Stimulated activated naive CD8-positive, alpha-beta T cell treated with anti-CD3 and anti-CD28 coated beads, Interleukin-15, Interleukin-2, amounts not matched to agents 100 ng/mL and 50 ng/mL, for 24 hours (primary cell): ENCODE measurements at regions not wholly inside any gene's neighbourhood (a gene's known extent, or its start where the extent isn't known, plus 50 kb on each side); places are given as distances from the start of the nearest gene placed in this dataset.

Experiments
- H3K27ac Mint-ChIP-seq: one replicate; pipeline ENCODE4 v1.8.0; 2021; ENCODE audit warnings: mild to moderate bottlenecking, mixed read lengths
- H3K27me3 Mint-ChIP-seq: one replicate; pipeline ENCODE4 v1.8.0; 2021; ENCODE audit warnings: mixed read lengths
- H3K36me3 Mint-ChIP-seq: one replicate; pipeline ENCODE4 v1.8.0; 2021; ENCODE audit warnings: low read depth, mixed read lengths
- H3K4me1 Mint-ChIP-seq: one replicate; pipeline ENCODE4 v1.8.0; 2021; ENCODE audit warnings: low read depth, mixed read lengths
- H3K4me3 Mint-ChIP-seq: one replicate; pipeline ENCODE4 v1.8.0; 2021; ENCODE audit warnings: mild to moderate bottlenecking, mixed read lengths
- H3K9me3 Mint-ChIP-seq: one replicate; pipeline ENCODE4 v1.8.0; 2021; ENCODE audit warnings: mixed read lengths

DNA sequence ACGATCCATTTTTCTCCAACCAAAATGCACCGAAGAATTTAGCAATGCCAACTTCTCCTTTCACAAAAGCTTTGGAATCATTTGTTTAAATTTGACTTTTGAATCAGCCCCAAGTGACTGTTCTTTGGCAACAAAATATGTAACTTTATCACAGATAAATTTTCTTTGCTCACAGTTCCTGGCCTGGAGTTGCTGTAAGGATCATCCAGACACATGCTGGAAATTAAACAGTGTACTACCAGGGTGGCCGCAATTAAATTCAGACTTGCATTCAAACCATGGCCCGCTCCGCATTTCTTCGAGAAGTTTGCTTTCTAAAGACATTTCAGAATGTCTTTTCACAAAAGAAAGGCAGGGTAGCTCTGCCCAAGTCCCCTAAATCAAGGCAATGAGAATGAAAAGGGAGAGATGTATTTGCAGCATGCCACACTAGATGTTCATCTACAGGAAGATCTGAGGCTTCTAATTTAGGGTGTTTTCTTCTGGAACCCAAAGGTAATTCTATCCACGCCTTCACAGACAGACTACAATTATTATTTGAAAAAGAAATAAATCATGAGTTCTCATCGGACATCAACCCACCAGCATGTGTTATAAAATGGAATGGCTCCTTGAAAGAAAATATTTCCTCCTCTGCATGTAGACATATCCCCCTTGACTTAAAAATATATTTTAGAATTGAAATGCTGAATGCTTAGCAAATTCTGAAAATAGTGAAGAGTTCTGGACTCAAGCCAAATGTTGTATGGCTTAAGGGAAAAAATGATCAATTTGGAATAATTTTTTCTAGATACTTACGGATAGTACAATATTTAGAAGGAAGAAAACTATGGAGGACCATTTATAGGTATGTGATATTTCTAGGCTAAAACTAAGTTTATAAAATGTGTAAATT is 189.7 kb upstream of the BLID start:
- peaks cover 5% of the 10 kb centered on the region for H3K27me3 Mint-ChIP-seq
- H3K9me3 Mint-ChIP-seq = no peaks in the 10 kb centered on the region
- no peak overlapping the region for H3K4me3 Mint-ChIP-seq
- no peaks in the 10 kb centered on the region for H3K4me1 Mint-ChIP-seq
- no peak overlapping the region for H3K27ac Mint-ChIP-seq
- no peaks in the 10 kb centered on the region for H3K36me3 Mint-ChIP-seq

DNA sequence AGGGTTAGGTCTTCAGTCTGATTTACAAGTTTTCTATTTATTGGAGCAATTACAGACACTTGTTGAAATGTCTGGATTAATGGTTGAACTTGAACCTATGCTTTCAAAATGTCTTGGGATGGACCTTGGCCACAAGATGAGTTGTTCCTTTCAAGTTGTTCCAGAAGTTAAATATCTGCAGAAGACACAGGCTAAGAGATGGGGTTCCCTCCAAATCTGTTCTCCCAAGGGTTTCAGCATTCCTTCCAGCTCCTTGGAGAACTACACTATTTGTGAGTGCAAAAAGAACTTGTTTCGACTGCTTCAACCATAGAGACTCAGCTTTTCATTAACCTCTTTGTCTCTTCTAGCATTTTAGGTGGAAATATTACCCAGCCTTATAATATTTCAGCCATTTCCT is 189.0 kb upstream of the BLID start:
- H3K27ac Mint-ChIP-seq = no peak overlapping the region
- no peak overlapping the region for H3K4me3 Mint-ChIP-seq
- H3K4me1 Mint-ChIP-seq = no peaks in the 10 kb centered on the region
- H3K36me3 Mint-ChIP-seq = no peaks in the 10 kb centered on the region
- H3K9me3 Mint-ChIP-seq = no peaks in the 10 kb centered on the region
- H3K27me3 Mint-ChIP-seq = peaks cover 5% of the 10 kb centered on the region

DNA sequence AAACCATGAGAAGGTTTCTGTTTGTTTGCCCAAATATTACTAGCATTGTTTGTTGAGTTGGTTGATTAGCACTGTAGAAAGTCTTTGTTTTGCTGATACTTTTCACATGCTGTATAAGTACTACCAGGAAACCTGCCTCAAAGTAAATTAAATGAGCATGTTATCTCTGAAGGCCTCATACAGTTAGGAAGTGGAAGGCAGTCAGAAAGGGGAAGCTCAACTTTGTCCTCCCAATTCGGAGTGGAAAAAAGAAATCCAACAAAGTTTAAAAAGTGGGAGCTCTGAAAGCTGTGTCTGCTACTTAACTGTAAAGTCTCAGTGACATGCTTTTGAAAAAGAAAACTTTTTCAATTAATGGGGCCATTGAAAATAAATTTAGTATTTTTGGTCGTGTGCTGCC is 188.3 kb upstream of the BLID start:
- Mint-ChIP-seq H3K4me1 (no peaks in the 10 kb centered on the region), H3K27me3 (peaks cover 5% of the 10 kb centered on the region), H3K36me3 (no peaks in the 10 kb centered on the region), H3K4me3 (no peak overlapping the region), H3K9me3 (no peaks in the 10 kb centered on the region), H3K27ac (no peak overlapping the region)

DNA sequence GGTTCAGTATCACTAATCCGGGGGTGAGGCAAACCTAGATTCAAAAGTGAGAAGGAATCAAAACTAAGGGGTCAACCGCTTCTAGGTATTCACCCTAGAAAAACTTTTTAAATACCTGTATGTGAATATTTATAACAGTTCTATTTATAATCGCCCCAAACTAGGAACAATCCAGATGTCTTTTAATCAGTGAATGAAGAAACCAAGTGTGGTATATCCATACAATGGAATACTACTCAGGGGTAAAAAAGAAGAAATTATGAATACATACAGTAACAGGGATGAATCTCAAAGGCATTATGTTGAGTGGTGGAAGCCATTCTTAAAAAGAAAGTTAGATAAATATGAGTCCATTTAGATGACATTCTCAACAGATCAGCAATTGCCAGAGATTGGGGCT is 178.0 kb upstream of the BLID start:
- Mint-ChIP-seq H3K4me1 (no peaks in the 10 kb centered on the region), H3K9me3 (peaks cover 18% of the 10 kb centered on the region), H3K27ac (no peak overlapping the region), H3K27me3 (no peaks in the 10 kb centered on the region), H3K36me3 (no peaks in the 10 kb centered on the region), H3K4me3 (no peak overlapping the region)

DNA sequence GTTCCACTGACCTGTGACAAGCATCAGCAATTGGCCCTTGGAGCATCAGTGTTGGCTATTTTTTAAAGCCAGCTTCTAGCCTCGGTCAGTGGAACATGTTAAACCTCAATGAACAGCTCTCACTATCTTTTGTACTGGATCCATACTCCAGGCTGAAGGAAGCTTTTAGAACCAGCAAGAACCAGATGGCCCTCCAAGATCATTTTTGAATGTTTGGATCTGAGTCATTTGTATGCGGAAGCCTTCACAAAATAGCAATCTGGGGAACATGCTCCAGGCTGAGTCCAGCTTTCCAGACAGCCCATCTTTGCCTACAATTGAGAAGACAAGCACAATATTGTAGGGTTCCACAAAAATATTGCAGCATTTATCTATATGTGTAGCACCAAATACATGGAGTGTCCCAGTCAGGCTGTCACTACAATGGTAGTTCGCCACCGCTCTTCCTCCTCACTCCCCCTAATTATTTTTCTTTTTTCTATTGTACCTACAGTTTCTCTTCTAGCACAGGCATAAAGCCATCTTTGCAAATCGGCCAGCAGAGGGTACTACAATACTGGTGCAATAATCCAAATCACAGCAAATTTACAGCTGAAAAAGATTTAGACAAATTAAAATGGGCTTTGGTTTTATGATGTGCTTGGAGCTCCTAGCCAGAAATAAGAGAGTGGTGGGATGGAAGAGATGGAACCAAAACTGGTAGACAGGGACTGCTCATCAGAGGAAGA is 177.4 kb upstream of the BLID start:
- H3K36me3 Mint-ChIP-seq = no peaks in the 10 kb centered on the region
- no peak overlapping the region for H3K4me3 Mint-ChIP-seq
- H3K27me3 Mint-ChIP-seq = no peaks in the 10 kb centered on the region
- H3K4me1 Mint-ChIP-seq = no peaks in the 10 kb centered on the region
- H3K27ac Mint-ChIP-seq = no peak overlapping the region
- peaks cover 18% of the 10 kb centered on the region for H3K9me3 Mint-ChIP-seq

DNA sequence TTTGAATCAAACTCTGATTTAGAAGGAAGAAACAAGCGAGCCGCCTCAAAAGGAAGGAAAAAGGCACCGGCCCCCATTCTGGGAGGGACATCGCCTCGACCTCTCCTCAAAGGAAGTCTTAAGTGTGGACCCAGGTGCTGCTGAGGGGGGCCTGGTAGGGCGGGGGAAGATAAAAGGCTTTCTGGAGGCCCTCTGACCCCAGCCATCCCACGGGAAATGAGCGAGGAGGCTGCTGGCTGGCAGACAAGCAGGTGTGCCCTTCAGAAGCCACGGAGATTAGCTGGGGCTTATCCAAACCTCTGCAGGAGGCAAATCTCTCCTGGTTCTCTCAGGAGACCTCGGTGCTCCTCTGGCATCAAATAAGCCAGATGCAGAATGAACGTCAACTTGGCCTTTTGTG is 171.4 kb upstream of the BLID start:
- H3K4me1 Mint-ChIP-seq = no peaks in the 10 kb centered on the region
- H3K36me3 Mint-ChIP-seq = no peaks in the 10 kb centered on the region
- H3K4me3 Mint-ChIP-seq = no peak overlapping the region
- no peaks in the 10 kb centered on the region for H3K9me3 Mint-ChIP-seq
- no peak overlapping the region for H3K27ac Mint-ChIP-seq
- H3K27me3 Mint-ChIP-seq = peaks cover 4% of the 10 kb centered on the region

DNA sequence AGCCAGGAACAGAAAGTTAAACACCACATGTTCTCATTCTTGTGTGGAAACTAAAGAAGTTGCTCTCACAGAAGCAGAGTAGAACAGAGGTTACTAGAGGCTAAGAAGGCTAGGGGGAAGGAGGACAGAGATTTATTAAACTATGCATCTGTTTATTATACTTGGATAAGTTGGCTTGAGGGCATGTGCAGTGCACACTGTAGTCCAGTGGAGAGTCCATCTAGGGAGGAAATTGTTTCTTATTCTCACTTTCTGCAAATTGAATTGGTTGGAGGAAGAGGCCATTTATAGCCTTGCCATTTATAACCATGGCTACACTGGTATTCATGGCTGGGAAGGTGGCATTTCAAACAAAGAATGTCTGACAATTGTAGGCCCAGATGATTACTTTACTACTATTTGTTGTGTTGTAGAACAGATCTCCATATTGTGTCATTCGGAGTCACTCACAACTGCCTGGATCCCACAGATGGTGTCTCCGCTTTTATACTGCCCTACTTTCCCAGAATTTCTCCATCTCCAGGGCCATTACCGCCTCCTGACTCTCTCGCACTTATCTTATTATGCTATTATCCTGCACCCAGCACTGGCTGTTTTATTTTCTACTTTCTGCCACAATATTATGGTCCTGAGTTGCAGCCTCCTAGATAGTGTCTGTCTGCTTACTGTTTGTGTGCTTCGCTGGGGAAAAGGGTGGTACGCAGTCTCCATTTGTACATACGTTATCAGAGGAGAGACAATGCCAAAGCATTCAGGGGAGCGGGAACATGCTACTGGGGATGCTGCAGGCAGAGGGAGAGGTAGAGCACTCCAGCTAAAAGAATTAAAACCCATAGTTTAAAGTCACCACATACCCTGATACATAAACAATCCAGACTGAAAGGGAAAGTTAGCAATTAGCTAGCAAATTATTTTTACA is 169.3 kb upstream of the BLID start:
- no peaks in the 10 kb centered on the region for H3K36me3 Mint-ChIP-seq
- peaks cover 4% of the 10 kb centered on the region for H3K27me3 Mint-ChIP-seq
- no peak overlapping the region for H3K27ac Mint-ChIP-seq
- no peaks in the 10 kb centered on the region for H3K4me1 Mint-ChIP-seq
- H3K4me3 Mint-ChIP-seq = no peak overlapping the region
- no peaks in the 10 kb centered on the region for H3K9me3 Mint-ChIP-seq

DNA sequence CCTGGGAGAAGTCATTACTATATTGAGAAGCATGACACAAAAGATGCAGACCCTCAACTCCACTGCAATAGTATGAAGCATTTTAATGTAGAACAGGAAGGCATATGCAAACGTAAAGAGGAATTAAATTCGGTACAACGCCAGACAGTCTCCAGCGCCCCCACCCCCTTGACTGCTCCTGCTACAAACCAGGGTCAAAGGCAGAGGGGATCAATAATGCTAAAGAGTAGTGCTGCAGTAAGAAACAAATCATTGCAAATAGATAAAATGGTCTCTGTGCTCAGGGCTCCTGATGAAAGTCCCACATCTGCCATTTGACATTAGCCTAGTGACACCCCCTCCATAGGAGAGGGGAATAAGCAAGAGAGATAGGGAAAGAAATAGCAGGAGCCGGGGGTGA is 164.9 kb upstream of the BLID start:
- no peaks in the 10 kb centered on the region for H3K4me1 Mint-ChIP-seq
- H3K36me3 Mint-ChIP-seq = no peaks in the 10 kb centered on the region
- no peaks in the 10 kb centered on the region for H3K9me3 Mint-ChIP-seq
- no peak overlapping the region for H3K27ac Mint-ChIP-seq
- H3K27me3 Mint-ChIP-seq = no peaks in the 10 kb centered on the region
- no peak overlapping the region for H3K4me3 Mint-ChIP-seq

DNA sequence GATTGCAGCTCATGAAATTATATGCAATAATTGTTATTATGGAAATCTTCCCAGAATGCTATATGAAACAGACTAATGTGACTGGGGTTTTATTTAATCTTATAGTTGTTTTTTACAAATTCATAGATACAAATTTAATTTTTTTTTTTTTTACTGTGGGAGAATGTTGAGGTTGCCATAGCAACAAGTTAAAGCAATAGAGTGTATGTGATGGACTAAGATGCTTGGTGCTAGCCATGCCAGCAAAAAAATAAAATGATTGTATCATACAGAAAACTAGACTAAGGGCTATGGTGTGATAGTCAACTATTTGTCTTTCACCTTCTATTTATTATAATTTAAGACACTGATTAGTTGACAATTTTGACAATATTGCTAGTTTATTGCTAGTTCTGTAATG is 163.2 kb upstream of the BLID start:
- Mint-ChIP-seq H3K4me3 (no peak overlapping the region), H3K9me3 (no peaks in the 10 kb centered on the region), H3K27ac (no peak overlapping the region), H3K4me1 (no peaks in the 10 kb centered on the region), H3K36me3 (no peaks in the 10 kb centered on the region), H3K27me3 (no peaks in the 10 kb centered on the region)

DNA sequence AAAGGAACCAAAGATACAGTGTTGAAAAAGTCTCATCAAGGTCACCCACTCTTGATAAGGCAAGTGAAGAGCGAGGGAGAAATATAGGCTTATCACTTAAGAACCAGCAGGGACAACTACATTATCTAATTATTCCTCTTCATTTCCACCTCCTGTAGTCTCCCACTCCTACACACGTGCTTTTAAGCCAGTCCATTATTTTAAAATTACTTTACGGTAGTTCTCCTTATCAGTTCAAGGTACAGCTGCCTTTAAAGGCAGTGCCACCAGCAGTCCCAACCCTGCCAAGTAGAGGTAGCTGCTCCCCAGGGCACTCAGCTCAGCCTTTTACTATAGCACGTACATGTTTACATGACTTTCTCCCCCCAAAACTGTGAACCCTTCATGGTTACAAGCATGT is 161.5 kb upstream of the BLID start:
- Mint-ChIP-seq H3K36me3 (no peaks in the 10 kb centered on the region), H3K4me3 (no peak overlapping the region), H3K27me3 (no peaks in the 10 kb centered on the region), H3K9me3 (no peaks in the 10 kb centered on the region), H3K27ac (no peak overlapping the region), H3K4me1 (no peaks in the 10 kb centered on the region)

DNA sequence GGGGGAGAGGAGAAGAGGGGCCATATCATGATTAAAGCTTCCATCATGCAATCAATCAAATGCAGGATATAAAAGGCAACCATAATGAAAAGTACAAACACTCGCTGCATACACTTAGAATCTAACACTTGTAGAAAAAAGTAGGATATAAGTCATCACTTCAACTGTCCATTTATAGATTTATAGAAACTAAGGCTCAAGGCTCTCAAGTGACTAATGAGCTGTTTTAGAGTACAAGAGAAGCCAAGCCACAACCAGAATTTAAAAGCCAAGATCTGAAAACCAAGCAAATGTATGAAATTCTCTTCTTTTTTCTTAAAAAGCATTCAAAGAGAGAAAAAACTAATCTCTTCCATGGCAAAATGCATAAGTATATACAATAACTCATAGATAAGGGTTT is 160.2 kb upstream of the BLID start:
- no peaks in the 10 kb centered on the region for H3K4me1 Mint-ChIP-seq

DNA sequence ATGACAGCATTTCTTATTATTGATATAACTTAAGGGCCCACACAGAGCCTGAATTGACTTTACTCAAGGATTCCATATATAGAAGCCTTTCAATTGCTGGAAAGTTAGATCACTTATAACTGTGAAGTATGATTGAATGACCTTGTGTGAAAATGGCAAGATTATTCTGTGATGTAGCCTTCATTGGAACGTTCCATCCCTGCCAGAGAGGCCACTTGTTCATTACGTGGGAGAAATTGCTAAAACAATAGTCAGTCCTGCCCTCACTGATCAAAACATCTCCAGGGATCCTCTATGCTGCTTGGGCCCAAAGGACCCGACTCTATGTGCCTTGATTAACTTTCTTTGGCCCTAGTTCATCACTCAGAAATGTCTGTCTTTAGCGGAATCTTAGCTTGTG is 159.5 kb upstream of the BLID start:
- Mint-ChIP-seq H3K27ac (no peak overlapping the region), H3K9me3 (no peaks in the 10 kb centered on the region), H3K27me3 (no peaks in the 10 kb centered on the region), H3K4me1 (no peaks in the 10 kb centered on the region), H3K4me3 (no peak overlapping the region), H3K36me3 (no peaks in the 10 kb centered on the region)

More for the DNA sequence above, 160.2 kb upstream of the BLID start:
- Mint-ChIP-seq H3K4me3 (no peak overlapping the region), H3K9me3 (no peaks in the 10 kb centered on the region), H3K36me3 (no peaks in the 10 kb centered on the region), H3K27me3 (no peaks in the 10 kb centered on the region), H3K27ac (no peak overlapping the region)

DNA sequence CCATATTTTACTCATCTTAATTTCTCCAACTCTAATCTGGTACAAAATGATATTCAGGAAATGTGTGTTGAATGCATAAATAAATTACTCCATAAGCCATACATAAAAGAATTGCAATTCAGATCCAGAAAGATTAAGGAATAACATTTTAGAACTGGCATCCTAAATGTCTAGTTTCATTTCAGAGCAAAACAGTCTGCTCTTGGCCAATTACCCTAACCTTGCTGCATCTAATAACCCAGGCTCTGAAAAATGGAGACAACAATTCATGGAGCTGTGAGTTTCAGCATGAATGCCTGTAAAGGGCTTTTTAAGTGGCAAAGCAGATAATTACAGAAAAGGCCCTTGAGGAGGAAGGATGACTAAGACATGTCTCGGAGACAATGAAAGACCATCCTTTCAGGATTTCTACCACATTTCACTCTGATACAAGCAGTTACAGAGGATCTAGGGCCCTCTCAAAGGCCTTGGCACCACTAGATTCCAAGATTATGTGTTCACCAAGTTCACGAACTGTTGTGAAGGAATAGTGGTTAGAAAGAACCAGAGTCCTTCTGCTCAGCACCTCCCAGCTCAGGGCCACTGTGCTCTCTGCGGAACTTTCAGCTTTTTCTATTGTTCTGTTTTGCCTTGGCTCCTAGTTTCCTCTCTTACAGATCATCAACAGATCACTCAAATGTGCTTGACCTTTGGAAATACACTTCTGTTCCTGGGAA is 157.6 kb upstream of the BLID start:
- no peaks in the 10 kb centered on the region for H3K36me3 Mint-ChIP-seq
- H3K27me3 Mint-ChIP-seq = no peaks in the 10 kb centered on the region
- no peaks in the 10 kb centered on the region for H3K4me1 Mint-ChIP-seq
- no peak overlapping the region for H3K4me3 Mint-ChIP-seq
- H3K27ac Mint-ChIP-seq = no peak overlapping the region
- H3K9me3 Mint-ChIP-seq = no peaks in the 10 kb centered on the region

DNA sequence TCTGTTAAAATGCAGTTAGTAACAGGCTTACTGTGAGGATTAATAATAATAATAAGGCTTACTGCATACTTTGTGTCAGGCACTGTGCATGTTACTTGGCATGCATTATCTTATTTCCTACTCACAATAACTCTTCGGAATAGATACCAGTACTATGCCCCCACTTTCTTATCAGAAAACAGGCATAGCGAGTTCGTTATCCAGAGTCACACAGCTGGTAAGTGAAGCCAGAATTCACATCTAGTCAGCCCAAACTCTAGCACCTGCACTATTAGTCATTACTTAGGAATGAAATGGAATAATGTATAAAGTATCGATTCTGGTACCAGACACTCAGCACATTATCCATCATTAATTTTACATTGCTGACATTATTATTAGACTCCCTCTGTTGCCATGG is 155.7 kb upstream of the BLID start:
- Mint-ChIP-seq H3K9me3 (no peaks in the 10 kb centered on the region), H3K27ac (no peak overlapping the region), H3K4me1 (no peaks in the 10 kb centered on the region), H3K27me3 (peaks cover 2% of the 10 kb centered on the region), H3K4me3 (no peak overlapping the region), H3K36me3 (no peaks in the 10 kb centered on the region)
